ENCODE measurements at regions not wholly inside any gene's neighbourhood (a gene's known extent, or its start where the extent isn't known, plus 50 kb on each side); places are given as distances from the start of the nearest gene placed in this dataset.

DNA sequence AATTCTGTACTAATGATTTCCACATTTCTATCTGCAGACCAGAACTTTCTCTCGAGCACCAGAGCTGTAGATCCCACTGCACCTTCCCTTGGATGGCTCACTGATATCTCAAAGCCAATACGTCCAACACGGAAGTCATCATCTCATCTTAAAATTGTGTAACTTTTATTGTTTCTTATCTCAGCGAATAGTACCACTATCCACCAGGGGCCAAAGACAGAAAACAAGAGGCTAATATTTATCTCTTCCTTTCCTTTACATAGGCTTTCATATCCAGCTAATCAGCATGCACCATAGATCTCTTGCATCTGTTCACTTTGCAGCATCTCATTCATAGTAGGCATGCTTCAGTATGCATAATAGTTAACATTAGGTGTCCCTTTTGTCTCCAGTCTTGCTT lies 303.6 kb downstream of the PTPRC start:
- no peak overlapping the region for H3K4me3 Mint-ChIP-seq
- CTCF ChIA-PET = no interaction called here
- H3K9me3 Mint-ChIP-seq = peaks cover 0 to 10% (median 4%) of the 10 kb centered on the region in 3 donors

GRCh38 chr1:198943484-198944187 lies 304.8 kb downstream of the PTPRC start:
- ChIA-PET POLR2A (interaction anchor here in 1 of 2 donors (1.0 kb wide), 1 partner anchor 48 kb away, joined by 3 read pairs; no protein-coding TSS in a partner anchor), CTCF (interaction anchor here in 1 of 2 donors (0.6 kb wide), 1 partner anchor 1361 kb away, joined by 4 read pairs; no protein-coding TSS in a partner anchor)
- Mint-ChIP-seq H3K4me1 (no peaks in the 10 kb centered on the region), H3K27ac (no peak overlapping the region), H3K27me3 (no peaks in the 10 kb centered on the region), H3K9me3 (peaks cover 0 to 10% (median 4%) of the 10 kb centered on the region in 3 donors), H3K4me3 (no peak overlapping the region), H3K36me3 (no peaks in the 10 kb centered on the region)
- no peak for DNase-seq
- no peak for ATAC-seq (replicated peaks in 1 of 4)
- Histone ChIP-seq H3K9me3 (no peaks in the 10 kb centered on the region), H3K36me3 (ENCODE audit: control insufficient read depth in 2 of 2, extremely low read depth in 1 of 2, insufficient read depth in 1 of 2, low read length in 1 of 2) (no peaks in the 10 kb centered on the region), H3K4me3 (ENCODE audit: control insufficient read depth in 1 of 2, extremely low read depth in 1 of 2, low read length in 1 of 2) (no peak overlapping the region), H3K4me1 (ENCODE audit: control insufficient read depth in 1 of 2, extremely low read depth in 1 of 2, insufficient read depth in 2 of 2, low read length in 2 of 2) (no peaks in the 10 kb centered on the region), H3K27me3 (replicated peaks in 1 of 2; ENCODE audit: control insufficient read depth in 2 of 2, extremely low read depth in 1 of 2, insufficient read depth in 2 of 2, low read length in 1 of 2) (no peaks in the 10 kb centered on the region), H3K27ac (ENCODE audit: low read length) (no peak overlapping the region)
- WGBS (ENCODE audit: insufficient coverage) = 95% methylated on average over 1 of the region's 3 CpGs

More for the DNA sequence above, 303.6 kb downstream of the PTPRC start:
- POLR2A ChIA-PET = no interaction called here
- Mint-ChIP-seq H3K36me3 (no peaks in the 10 kb centered on the region), H3K27ac (no peak overlapping the region), H3K27me3 (no peaks in the 10 kb centered on the region), H3K4me1 (peaks cover 4 to 7% (median 7%) of the 10 kb centered on the region in 3 donors)
- H3K27ac ChIP-seq (ENCODE audit: low read length) = no peak overlapping the region
- H3K36me3 ChIP-seq (ENCODE audit: control insufficient read depth in 2 of 2, extremely low read depth in 1 of 2, insufficient read depth in 1 of 2, low read length in 1 of 2) = no peaks in the 10 kb centered on the region
- 89% methylated on average over 3 of the region's 4 CpGs for WGBS (ENCODE audit: insufficient coverage)
- H3K4me3 ChIP-seq (ENCODE audit: control insufficient read depth in 1 of 2, extremely low read depth in 1 of 2, low read length in 1 of 2) = no peak overlapping the region
- H3K9me3 ChIP-seq = no peaks in the 10 kb centered on the region
- H3K27me3 ChIP-seq (replicated peaks in 1 of 2; ENCODE audit: control insufficient read depth in 2 of 2, extremely low read depth in 1 of 2, insufficient read depth in 2 of 2, low read length in 1 of 2) = no peaks in the 10 kb centered on the region
- ATAC-seq (replicated peaks in 1 of 4) (no peak), DNase-seq (no peak)
- peaks cover 0 to 5% of the 10 kb centered on the region in 2 experiments for H3K4me1 ChIP-seq (ENCODE audit: control insufficient read depth in 1 of 2, extremely low read depth in 1 of 2, insufficient read depth in 2 of 2, low read length in 2 of 2)

GRCh38 chr1:198947456-198947855 lies 308.6 kb downstream of the PTPRC start:
- Histone ChIP-seq H3K27me3 (replicated peaks in 1 of 2; ENCODE audit: control insufficient read depth in 2 of 2, extremely low read depth in 1 of 2, insufficient read depth in 2 of 2, low read length in 1 of 2) (no peaks in the 10 kb centered on the region), H3K9me3 (no peaks in the 10 kb centered on the region), H3K4me1 (ENCODE audit: control insufficient read depth in 1 of 2, extremely low read depth in 1 of 2, insufficient read depth in 2 of 2, low read length in 2 of 2) (no peaks in the 10 kb centered on the region), H3K27ac (ENCODE audit: low read length) (no peak overlapping the region), H3K4me3 (ENCODE audit: control insufficient read depth in 1 of 2, extremely low read depth in 1 of 2, low read length in 1 of 2) (no peak overlapping the region), H3K36me3 (ENCODE audit: control insufficient read depth in 2 of 2, extremely low read depth in 1 of 2, insufficient read depth in 1 of 2, low read length in 1 of 2) (no peaks in the 10 kb centered on the region)
- POLR2A ChIA-PET = no interaction called here
- Mint-ChIP-seq H3K36me3 (peaks cover 2% of the 10 kb centered on the region), H3K4me3 (no peak overlapping the region), H3K27ac (no peak overlapping the region), H3K9me3 (no peaks in the 10 kb centered on the region), H3K27me3 (no peaks in the 10 kb centered on the region), H3K4me1 (no peaks in the 10 kb centered on the region)
- CTCF ChIA-PET = no interaction called here
- DNase-seq (no peak), ATAC-seq (replicated peaks in 1 of 4) (no peak)
- WGBS (ENCODE audit: insufficient coverage) = no CpG with 5 or more reads among the region's 1 CpG

- Mint-ChIP-seq H3K4me1 (no peaks in the 10 kb centered on the region), H3K27me3 (no peaks in the 10 kb centered on the region), H3K27ac (no peak overlapping the region), H3K9me3 (no peaks in the 10 kb centered on the region), H3K4me3 (no peak overlapping the region), H3K36me3 (peaks cover 2% of the 10 kb centered on the region)
- H3K4me3 ChIP-seq (ENCODE audit: control insufficient read depth in 1 of 2, extremely low read depth in 1 of 2, low read length in 1 of 2) = no peak overlapping the region
- ChIA-PET POLR2A (no interaction called here), CTCF (no interaction called here)
- H3K27ac ChIP-seq (ENCODE audit: low read length) = no peak overlapping the region
- H3K9me3 ChIP-seq = no peaks in the 10 kb centered on the region
- WGBS (ENCODE audit: insufficient coverage) = 96% methylated on average over 22 of the region's 28 CpGs
- no peak for ATAC-seq (replicated peaks in 1 of 4)
- no peaks in the 10 kb centered on the region for H3K4me1 ChIP-seq (ENCODE audit: control insufficient read depth in 1 of 2, extremely low read depth in 1 of 2, insufficient read depth in 2 of 2, low read length in 2 of 2)
- H3K36me3 ChIP-seq (ENCODE audit: control insufficient read depth in 2 of 2, extremely low read depth in 1 of 2, insufficient read depth in 1 of 2, low read length in 1 of 2) = no peaks in the 10 kb centered on the region
- DNase-seq = no peak
- no peaks in the 10 kb centered on the region for H3K27me3 ChIP-seq (replicated peaks in 1 of 2; ENCODE audit: control insufficient read depth in 2 of 2, extremely low read depth in 1 of 2, insufficient read depth in 2 of 2, low read length in 1 of 2)
These were observed 310.2 kb downstream of the PTPRC start for GRCh38 chr1:198948895-198949659.

DNA sequence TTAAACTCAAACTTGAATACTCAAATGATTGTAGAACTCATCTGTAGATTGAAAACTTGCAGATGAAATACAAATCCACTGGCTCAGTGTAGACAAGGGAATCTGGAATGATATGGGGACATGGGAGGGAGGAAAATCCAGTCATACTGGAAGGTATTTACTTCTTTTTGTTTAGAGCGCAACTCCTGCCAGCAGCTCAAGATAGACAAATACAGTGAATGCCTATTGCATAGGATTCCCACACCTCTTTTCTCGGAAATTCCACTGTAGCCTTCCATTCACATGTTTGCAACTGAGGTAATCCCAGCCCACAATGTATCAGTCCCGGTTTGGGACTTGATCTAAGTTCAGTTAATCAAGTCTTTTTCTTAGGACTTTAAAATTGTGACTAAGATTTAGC lies 311.2 kb downstream of the PTPRC start:
- POLR2A ChIA-PET = no interaction called here
- WGBS (ENCODE audit: insufficient coverage) = 80% methylated on average over 1 of the region's 3 CpGs
- H3K4me1 Mint-ChIP-seq = no peaks in the 10 kb centered on the region
- no peak overlapping the region for H3K4me3 ChIP-seq (ENCODE audit: control insufficient read depth in 1 of 2, extremely low read depth in 1 of 2, low read length in 1 of 2)
- ATAC-seq (replicated peaks in 1 of 4) (no peak), DNase-seq (no peak)
- H3K27ac Mint-ChIP-seq = no peak overlapping the region
- H3K27ac ChIP-seq (ENCODE audit: low read length) = no peak overlapping the region
- CTCF ChIA-PET = no interaction called here
- H3K9me3 ChIP-seq = no peaks in the 10 kb centered on the region
- no peaks in the 10 kb centered on the region for H3K4me1 ChIP-seq (ENCODE audit: control insufficient read depth in 1 of 2, extremely low read depth in 1 of 2, insufficient read depth in 2 of 2, low read length in 2 of 2)
- no peaks in the 10 kb centered on the region for H3K27me3 Mint-ChIP-seq
- peaks cover 0 to 3% (median 1%) of the 10 kb centered on the region in 3 donors for H3K9me3 Mint-ChIP-seq
- no peaks in the 10 kb centered on the region for H3K27me3 ChIP-seq (replicated peaks in 1 of 2; ENCODE audit: control insufficient read depth in 2 of 2, extremely low read depth in 1 of 2, insufficient read depth in 2 of 2, low read length in 1 of 2)
- no peak overlapping the region for H3K4me3 Mint-ChIP-seq
- H3K36me3 Mint-ChIP-seq = peaks cover 2% of the 10 kb centered on the region
- H3K36me3 ChIP-seq (ENCODE audit: control insufficient read depth in 2 of 2, extremely low read depth in 1 of 2, insufficient read depth in 1 of 2, low read length in 1 of 2) = no peaks in the 10 kb centered on the region

DNA sequence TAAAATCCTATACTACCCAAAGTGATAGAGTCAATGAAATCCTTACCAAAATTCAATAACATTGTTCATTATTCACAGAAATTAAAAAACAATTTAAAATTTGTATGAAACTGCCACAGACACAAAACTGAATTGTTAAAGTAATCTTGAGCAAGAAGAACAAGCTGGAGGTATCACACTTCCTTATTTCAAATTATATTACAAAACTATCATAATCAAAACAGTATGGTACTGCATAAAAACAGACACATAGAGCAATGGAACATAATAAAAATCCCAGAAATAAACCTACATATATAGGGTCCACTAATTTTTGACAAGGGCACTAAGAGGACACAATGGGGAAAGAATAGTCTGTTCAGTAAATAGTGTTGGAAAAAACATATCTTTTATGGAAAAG lies 316.2 kb downstream of the PTPRC start:
- H3K4me1 Mint-ChIP-seq = peaks cover 16 to 18% (median 17%) of the 10 kb centered on the region in 3 donors
- ChIA-PET CTCF (no interaction called here), POLR2A (no interaction called here)
- peaks cover 2% of the 10 kb centered on the region for H3K36me3 Mint-ChIP-seq
- DNase-seq = no peak
- Histone ChIP-seq H3K36me3 (ENCODE audit: control insufficient read depth in 2 of 2, extremely low read depth in 1 of 2, insufficient read depth in 1 of 2, low read length in 1 of 2) (no peaks in the 10 kb centered on the region), H3K9me3 (no peaks in the 10 kb centered on the region), H3K4me1 (ENCODE audit: control insufficient read depth in 1 of 2, extremely low read depth in 1 of 2, insufficient read depth in 2 of 2, low read length in 2 of 2) (peaks cover 0 to 16% of the 10 kb centered on the region in 2 experiments), H3K4me3 (ENCODE audit: control insufficient read depth in 1 of 2, extremely low read depth in 1 of 2, low read length in 1 of 2) (no peak overlapping the region), H3K27me3 (replicated peaks in 1 of 2; ENCODE audit: control insufficient read depth in 2 of 2, extremely low read depth in 1 of 2, insufficient read depth in 2 of 2, low read length in 1 of 2) (no peaks in the 10 kb centered on the region), H3K27ac (ENCODE audit: low read length) (no peak overlapping the region)
- H3K27ac Mint-ChIP-seq = no peak overlapping the region
- no peaks in the 10 kb centered on the region for H3K27me3 Mint-ChIP-seq
- no peak overlapping the region for H3K4me3 Mint-ChIP-seq
- ATAC-seq (replicated peaks in 1 of 4) = no peak
- peaks cover 0 to 7% (median 3%) of the 10 kb centered on the region in 3 donors for H3K9me3 Mint-ChIP-seq
